PFSK-1 (cell line): ENCODE measurements at regions not wholly inside any gene's neighbourhood (a gene's known extent, or its start where the extent isn't known, plus 50 kb on each side); places are given as distances from the start of the nearest gene placed in this dataset.

Experiments
- FOXP2 ChIP-seq: optimal IDR thresholded peaks from 2 replicates; pipeline ENCODE3; 2011; ENCODE audit warnings: borderline replicate concordance, control low read depth, inconsistent platforms; ENCODE audit not compliant: insufficient read depth; ENCODE audit errors: extremely low read length, extremely low read depth
- POLR2AphosphoS5 ChIP-seq: IDR thresholded peaks from 2 replicates; pipeline ENCODE4 v1.6.1; 2012; ENCODE audit warnings: low read depth, mild to moderate bottlenecking, control low read depth, low read length, moderate library complexity
- REST ChIP-seq, 2 experiments: IDR thresholded peaks; 2 replicates each; pipeline versions ENCODE4 v1.6.1 to v1.8.0; 2011 to 2012; ENCODE audit warnings: low read depth in 2 of 2, low read length in 2 of 2, control low read depth in 1 of 2, inconsistent platforms in 1 of 2, mild to moderate bottlenecking in 1 of 2, moderate library complexity in 1 of 2; ENCODE audit not compliant: insufficient read depth in 1 of 2
- SIN3A ChIP-seq: IDR thresholded peaks from 2 replicates; pipeline ENCODE4 v1.6.1; 2012; ENCODE audit warnings: mild to moderate bottlenecking, low read length, moderate library complexity, borderline replicate concordance; ENCODE audit not compliant: insufficient read depth
- TAF1 ChIP-seq: IDR thresholded peaks from 2 replicates; pipeline ENCODE4 v1.6.1; 2012; ENCODE audit warnings: low read length, control low read depth, borderline replicate concordance; ENCODE audit not compliant: insufficient read depth

DNA sequence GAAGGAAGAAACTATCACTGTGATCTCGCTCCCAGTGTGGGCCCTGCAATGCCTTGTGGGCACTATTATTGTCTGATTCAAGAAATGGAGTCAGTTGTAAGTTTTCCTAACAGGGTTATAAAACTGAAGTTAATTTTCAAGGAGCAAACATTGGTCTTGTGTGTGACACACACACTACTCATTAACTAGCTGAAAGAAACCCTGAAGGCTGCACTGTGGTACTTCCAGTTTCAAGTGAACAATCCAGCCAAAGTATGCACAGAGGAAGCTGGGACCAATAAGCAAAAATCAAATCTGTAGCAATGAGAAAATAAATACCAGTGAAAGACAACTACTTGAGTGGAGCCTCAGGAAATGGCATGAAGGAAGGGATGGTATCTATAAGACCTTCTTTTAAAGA, 506.6 kb upstream of the POT1 start:
- no peak for TF ChIP-seq POLR2AphosphoS5
- TF ChIP-seq REST (IDR thresholded peaks at IDR 0.05; ENCODE audit: insufficient read depth in 1 of 2, low read depth in 2 of 2, low read length in 2 of 2): no peak
- TF ChIP-seq SIN3A: no peak
- no peak for TF ChIP-seq FOXP2
- TF ChIP-seq TAF1: no peak

GRCh38 chr7:125431349-125431748, 501.7 kb upstream of the POT1 start:
- TF ChIP-seq FOXP2 (no peak), POLR2AphosphoS5 (no peak), SIN3A (no peak), TAF1 (no peak), REST (IDR thresholded peaks at IDR 0.05; ENCODE audit: insufficient read depth in 1 of 2, low read depth in 2 of 2, low read length in 2 of 2) (no peak)

DNA sequence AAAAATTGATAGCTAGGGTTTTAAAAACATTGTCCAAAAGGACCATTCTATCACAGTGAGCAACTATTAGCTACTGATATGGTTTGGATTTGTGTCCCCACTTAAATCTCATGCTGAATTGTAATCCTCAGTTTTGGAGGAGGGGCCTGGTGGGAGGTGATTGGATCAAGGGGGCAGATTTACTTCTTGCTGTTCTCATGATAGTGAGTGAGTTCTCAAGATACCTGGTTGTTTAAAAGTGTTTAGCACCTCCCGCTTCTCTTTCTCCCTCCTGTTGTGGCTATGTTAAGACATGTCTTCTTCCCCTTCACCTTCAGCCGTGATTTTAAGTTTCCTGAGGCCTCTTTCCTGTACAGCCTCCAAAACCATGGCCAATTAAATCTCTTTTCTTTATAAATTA, 500.4 kb upstream of the POT1 start:
- TF ChIP-seq FOXP2 (no peak), POLR2AphosphoS5 (no peak), SIN3A (no peak), TAF1 (no peak), REST (IDR thresholded peaks at IDR 0.05; ENCODE audit: insufficient read depth in 1 of 2, low read depth in 2 of 2, low read length in 2 of 2) (no peak)

DNA sequence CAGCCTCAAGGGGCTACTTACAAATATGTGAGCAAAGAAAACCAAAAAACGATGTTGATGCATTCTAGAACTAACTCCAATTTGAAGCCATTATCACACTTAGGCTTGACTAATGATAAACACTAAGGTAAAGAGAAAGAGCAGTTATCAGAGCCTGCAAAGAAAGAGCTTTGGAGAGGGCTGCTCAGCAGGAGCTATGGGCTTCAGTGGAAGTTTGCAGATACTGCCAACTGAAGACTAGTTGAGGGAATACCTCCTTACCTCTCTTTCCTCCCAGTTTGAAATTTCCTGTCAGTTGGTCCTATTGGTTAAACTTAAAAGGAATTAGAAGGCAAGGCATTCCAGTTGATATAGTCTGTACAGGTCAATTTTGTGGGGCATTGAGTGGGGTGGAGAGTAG, 498.1 kb upstream of the POT1 start:
- no peak for TF ChIP-seq REST (IDR thresholded peaks at IDR 0.05; ENCODE audit: insufficient read depth in 1 of 2, low read depth in 2 of 2, low read length in 2 of 2)

GRCh38 chr7:125425506-125425905, 495.9 kb upstream of the POT1 start:
- TF ChIP-seq POLR2AphosphoS5: no peak
- TF ChIP-seq SIN3A: no peak
- TF ChIP-seq TAF1: no peak
- no peak for TF ChIP-seq FOXP2
- TF ChIP-seq REST (IDR thresholded peaks at IDR 0.05; ENCODE audit: insufficient read depth in 1 of 2, low read depth in 2 of 2, low read length in 2 of 2): no peak
